GM12891 (cell line): ENCODE measurements at regions not wholly inside any gene's neighbourhood (a gene's known extent, or its start where the extent isn't known, plus 50 kb on each side); places are given as distances from the start of the nearest gene placed in this dataset.

ENCODE experiments used
- PAX5 ChIP-seq: IDR thresholded peaks from 2 replicates; pipeline ENCODE4 v1.6.1; 2011; ENCODE audit warnings: low read length, moderate library complexity, mild to moderate bottlenecking; ENCODE audit not compliant: insufficient read depth, severe bottlenecking
- POLR2A ChIP-seq: IDR thresholded peaks from 2 replicates; pipeline ENCODE4 v1.6.1; 2011; ENCODE audit warnings: low read depth, low read length, control low read depth
- POLR2AphosphoS5 ChIP-seq: IDR thresholded peaks from 2 replicates; pipeline ENCODE4 v1.6.1; 2011; ENCODE audit warnings: low read depth, low read length, control low read depth
- SPI1 ChIP-seq: IDR thresholded peaks from 2 replicates; pipeline ENCODE4 v1.6.1; 2011; ENCODE audit warnings: low read depth, low read length, control low read depth
- TAF1 ChIP-seq: IDR thresholded peaks from 2 replicates; pipeline ENCODE4 v1.6.1; 2011; ENCODE audit warnings: low read depth, low read length, control low read depth

DNA sequence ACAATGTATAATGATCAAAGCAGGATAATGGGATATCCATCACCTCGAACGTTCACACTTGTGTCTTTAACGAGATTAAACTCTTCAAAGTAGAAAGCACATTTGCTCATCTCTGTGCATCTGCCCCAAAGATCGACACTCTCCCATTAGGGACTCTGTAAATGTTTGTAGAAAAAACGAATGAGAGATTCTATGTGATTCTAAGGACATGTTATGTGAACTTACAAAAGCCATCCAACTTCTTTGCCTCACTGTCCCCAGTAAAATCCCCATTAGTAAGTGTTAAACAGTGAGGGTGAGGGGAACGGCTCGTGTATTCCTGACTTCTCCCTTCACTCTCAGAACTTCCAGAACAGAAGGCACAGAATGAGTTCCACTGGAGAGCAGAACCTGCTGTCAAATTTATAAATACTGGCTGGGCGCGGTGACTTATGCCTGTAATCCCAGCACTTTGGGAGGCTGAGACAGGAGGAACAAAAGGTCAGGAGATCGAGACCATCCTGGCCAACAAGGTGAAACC, 134.1 kb downstream of the WSCD1 start:
- TF ChIP-seq TAF1 (no peak), POLR2AphosphoS5 (no peak), POLR2A (no peak), SPI1 (no peak), PAX5 (no peak)
